ENCODE measurements at regions not wholly inside any gene's neighbourhood (a gene's known extent, or its start where the extent isn't known, plus 50 kb on each side); places are given as distances from the start of the nearest gene placed in this dataset.
"Not testable (repeated sequence)": the region's sequence is repeated elsewhere in the genome, so short reads cannot be mapped to it uniquely, and the experiment has no call there.

DNA sequence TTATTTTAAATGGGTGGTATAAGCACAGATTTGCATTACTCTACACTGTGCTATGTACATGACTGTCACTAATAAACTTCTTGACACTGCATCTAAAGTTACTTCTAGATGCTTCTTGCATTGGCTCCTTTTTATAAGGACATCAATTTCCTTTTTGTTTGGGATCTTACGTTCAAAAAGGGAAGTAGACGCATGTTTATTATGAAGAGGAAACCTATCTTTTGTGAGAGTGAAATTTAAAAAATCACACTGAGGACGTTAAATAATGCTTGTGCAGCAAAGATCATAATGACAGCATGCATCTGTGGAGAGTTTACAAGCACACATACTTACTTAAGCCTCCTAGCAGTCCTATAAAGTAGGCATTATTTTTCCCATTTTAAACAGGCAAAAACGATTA, 479.5 kb downstream of the CD83 start:
- no peak for DNase-seq (ENCODE audit: low read depth)

DNA sequence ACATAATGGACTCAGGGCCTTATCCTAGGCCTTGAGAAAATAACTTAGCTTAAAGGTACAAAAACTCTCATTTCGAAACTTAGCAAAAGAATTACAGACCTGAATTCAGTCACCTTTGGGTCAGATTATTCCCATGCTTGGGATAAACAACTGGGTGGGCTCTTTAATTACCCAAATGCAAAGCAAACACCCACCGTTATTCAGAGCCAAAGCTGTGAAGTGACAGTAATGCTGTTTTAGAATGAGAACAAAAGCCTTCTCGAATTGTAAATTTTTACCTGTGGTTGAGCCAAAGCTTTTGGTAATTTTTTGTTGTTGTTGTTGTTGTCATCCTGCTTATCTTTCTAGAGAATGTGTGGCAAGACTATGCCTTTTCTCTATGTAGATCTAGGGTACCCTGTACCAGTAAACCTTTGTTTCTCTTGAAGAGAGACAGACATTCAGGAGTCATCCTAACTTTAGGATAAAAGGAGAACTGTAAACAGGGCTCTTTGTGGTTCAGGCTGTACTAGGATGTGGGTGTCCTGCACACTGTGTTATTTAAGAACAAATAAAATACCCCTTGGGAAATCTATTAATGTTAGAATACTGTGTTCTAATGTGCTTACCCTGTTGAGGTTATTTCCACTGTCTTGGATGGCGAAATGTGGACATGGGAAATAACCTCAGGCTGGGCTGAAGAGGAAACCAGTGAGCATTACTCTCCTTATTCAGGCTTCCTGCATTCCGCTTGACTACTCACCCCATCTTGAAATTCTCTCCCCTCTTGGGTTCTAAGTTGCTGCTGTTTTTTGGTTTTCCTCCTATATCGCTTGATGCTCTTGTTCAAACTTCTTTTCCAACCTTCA, 480.7 kb downstream of the CD83 start:
- no peak for DNase-seq (ENCODE audit: low read depth)

DNA sequence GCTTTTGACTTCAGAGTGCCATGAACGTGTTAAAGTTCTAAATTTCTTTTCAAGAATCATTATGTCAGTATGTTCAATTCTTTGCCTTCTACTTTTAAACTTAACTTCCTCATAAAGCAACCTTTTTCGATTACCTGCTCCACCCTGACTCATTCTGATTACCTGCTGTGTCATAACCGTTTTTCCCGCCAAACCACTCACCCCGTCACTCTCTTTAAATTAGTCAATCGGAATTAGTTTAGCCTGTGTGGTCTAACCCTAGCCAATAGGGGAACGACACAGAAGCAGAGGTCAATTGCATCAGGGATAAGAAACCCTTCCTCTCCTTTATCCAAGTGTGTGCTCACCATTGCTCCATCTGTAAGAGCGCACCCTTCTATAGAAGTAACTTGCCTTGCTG, 482.7 kb downstream of the CD83 start:
- DNase-seq (ENCODE audit: low read depth), result not testable (repeated sequence)

DNA sequence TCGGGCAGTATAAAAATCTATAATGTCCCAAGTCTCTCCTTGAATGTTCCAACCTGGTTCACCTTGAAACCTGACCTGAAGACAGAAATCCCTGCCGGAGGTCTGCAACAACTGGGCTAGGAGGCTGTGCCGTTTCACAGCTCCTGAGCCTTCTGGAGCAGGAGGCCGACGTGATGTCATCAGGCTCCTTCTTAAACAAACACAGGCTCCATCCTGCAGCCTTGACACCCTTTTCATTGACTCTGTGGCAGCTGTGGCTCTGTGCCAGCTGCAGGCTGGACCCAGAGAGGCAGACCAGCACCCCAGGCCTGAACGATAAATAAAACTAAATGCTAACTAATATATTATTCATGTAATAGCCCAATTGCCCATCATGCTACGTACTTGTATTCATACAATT, 483.9 kb downstream of the CD83 start:
- DNase-seq (ENCODE audit: low read depth), result no peak

DNA sequence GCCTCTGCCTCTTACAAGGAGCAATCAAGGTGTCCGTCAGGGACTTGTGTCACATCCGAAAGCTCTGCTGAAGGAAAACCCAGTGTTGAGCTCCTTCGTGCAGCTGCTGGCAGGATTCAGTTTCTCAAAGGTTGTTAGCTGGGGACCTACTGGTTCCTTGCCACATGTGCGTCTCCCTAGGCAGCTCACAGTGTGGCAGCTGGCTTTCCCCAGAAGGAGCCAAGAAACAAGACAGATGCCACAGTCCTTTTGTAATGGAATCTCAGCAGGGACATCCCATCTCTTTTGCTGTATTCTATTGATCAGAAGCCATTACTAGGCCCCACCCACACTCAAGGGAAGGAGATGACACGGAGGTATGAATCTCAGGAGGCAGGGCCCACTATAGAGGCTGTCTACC, 488.8 kb downstream of the CD83 start:
- no peak for DNase-seq (ENCODE audit: low read depth)

DNA sequence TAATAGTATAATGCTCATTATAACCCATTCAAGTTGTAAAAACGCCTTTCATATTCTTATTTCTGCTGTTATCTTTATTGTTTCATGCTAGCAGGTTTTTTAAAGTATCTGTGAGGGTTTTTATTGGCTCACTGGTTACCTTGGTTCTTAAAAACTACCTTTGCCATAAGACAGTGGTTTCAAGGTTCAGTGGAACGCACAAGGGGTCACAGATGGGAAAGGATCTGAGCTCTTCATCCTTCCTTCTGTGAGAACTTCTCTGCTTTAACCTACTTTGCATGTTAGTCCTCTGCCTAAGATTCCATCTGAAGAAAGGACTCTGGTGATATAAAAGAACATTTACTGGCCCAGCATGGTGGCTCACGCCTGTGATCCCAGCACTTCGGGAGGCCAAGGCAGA, 492.6 kb downstream of the CD83 start:
- DNase-seq (ENCODE audit: low read depth), result no peak

DNA sequence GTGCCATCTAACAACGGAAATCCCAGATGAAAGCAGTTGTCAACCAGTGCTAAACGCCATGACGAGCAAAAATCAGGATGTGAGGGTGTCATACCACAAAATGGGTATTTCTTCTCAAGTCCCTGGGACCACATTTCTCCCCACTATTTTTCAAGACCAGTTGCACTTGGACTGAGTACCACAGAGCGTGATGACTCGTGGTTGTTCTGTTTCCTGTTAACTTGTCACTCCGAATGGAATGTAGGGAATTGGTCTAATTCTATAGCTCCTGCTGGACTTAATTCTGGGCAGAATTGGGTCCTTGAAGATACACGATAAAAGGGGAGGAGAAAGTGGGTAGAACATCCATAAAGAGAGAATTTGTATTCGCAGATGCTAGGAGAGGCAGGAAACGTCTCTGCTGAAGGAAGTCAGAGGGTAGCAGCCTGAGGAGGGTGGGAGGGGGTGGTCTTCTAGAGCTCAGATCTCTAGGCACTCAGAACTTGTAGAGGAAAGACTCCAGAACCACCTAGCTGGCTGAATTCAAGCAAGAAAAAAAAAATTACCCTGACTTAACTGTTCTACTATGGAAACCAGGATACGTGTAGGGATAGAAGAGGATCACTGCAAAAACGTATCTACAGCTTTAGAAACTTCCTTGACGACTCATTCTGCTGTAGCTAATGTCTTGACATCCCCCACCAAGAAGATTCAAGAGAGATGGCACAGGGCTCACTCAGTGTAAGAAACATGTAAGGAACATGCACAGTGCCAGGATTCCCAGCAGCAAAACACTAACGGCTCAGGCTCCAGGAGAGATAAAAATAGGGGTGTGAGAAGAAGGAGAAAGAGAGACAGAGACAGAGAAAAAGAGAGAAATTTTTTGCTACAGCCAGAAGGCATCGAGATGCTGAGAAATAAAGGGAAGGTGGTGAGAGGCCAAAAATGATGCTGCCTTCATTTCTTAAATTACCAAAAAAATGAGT, 494.7 kb downstream of the CD83 start:
- peak; percentile 41 for DNase-seq (ENCODE audit: low read depth)

DNA sequence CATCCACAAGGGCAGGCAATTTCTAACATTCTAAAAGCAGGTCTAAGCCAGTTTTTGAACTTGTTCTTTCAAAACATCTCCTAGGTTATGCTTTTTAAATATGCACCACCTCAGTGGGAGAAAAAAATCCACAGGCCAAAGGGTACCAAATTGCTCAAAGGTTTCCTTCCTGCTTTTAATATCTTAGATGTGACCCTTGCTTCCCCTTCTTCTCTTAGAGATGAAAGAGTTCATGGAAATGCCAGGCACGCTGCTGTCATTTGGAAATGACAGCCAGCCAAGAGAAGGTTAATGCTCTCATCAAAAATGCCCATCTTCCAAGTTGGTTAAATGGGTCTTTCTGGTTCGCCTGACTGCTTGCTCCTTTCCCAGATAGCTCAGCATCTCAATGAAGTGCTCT, 497.1 kb downstream of the CD83 start:
- no peak for DNase-seq (ENCODE audit: low read depth)

DNA sequence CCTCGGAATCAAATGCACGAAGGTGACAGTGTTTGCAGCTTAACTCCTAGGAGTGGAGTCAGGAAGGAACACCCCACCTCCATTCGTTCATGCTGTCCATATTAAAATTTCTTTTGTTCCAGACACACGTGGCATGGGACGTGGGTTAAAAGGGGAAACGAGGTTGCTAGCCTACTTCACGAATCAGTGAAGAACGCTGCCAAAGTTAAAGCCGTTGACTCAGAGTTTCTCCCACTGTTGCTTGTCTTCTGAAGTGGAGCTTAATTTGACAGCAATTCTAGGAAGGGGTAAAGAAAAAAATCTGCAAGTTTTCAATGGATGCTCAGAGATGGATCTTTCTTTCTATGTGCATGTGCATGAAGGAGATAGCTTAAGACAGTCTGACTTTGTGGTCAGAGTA, 499.1 kb downstream of the CD83 start:
- DNase-seq (ENCODE audit: low read depth), result no peak

DNA sequence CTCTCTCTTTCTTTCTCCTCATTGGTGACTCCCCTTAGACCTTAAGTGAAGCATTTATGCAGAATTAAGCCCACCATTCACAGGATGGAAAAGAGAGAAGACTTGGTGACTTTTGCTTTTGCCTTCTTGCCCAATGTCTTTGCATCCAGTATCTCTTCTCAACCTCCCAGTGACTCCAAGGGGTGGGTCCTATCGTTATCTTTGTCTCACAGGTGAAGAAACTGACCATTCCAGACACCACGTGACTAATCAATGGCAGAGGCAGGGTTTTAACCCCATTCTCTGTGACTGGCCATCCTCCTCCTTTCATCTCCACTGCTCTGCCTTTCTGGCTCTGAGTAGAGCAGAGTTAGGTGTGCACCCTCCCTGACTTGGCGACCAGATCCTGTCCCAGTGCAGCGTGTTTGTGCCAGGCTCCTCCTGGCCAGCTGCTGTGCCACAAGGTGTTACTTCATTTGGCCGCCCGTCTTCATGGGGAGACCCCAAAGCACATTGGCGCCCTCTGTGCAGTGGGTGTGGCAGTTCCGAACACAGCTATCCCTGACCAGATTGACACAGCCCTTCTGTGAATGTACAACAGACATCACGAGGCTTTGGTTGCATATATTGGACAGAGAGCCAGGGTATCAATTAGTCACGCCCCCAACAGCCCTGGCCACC, 501.3 kb downstream of the CD83 start:
- no peak for DNase-seq (ENCODE audit: low read depth)

DNA sequence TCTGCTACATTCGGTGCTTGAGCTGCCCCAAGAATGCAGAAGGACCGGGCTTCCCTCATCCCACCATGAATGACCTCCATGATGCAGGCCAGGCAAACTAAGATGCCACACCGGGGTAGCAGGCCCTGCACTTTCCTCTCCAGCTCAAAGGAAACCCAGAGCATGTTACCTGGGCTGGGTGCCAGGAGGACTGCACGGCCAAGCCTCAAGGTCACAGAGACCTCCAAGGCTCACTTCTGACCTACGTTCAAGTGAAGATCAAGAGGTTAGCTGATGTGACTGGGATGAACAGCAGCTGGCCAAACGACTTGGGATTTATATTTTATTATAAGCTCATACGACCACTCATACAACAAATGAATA, 501.8 kb downstream of the CD83 start:
- no peak for DNase-seq (ENCODE audit: low read depth)

DNA sequence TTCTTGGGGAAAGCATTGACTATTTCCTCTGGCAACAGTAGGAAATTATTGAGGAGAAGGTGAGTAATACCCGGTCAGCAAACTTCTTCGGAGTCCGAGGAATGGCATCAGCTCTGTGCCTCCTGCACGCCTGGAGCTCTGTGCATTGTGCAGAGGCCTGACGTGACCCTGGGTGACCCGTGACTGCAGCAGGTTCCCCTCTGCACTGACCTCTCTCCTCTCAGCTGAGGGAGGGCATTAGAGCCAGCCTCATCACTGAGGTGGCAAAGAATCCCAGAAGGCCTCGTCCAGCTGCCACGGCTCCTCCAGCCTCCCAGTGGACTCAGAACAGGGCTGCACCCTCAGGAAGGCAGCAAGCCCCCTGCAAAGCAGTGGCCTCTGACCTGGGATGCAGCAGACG, 502.9 kb downstream of the CD83 start:
- no peak for DNase-seq (ENCODE audit: low read depth)

DNA sequence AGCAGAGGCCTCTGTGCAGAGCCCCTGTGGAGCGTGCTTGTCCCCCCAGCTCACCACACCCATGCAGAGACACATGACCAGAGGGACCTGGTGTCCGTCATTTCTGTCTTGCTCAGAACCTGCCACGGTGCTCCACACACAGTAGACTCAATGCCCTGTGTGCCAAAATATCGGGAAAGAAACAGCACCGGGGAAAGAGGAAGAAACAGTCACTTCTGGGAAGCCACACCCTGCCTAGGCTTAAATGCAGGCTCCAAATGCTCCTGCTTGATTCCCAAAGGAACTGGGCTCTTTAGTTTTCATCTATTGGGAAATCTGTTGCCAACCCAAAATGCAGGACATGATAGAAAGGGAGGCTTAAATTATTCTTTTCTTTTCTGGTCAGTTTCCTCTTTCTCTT, 503.9 kb downstream of the CD83 start:
- no peak for DNase-seq (ENCODE audit: low read depth)

DNA sequence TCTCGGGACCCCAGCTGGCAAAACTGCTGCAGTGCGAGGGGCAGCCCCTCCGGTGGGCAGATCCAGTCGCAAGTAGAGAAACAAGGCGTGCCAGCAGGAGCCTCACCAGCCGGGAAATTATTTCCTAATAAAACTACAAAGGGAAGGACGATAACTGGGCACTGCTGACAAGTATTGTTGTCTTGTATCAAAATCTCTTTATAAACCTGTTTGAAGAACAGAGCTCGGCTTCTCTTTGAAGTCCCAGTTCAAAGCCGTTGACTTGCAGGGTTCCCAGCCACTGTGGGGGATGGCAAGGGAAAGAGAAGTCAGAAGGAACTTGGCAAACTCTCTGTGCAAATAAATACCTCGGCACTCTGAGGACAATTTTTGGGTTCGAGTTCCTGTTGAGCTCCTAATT, 504.5 kb downstream of the CD83 start:
- DNase-seq (ENCODE audit: low read depth), result no peak

DNA sequence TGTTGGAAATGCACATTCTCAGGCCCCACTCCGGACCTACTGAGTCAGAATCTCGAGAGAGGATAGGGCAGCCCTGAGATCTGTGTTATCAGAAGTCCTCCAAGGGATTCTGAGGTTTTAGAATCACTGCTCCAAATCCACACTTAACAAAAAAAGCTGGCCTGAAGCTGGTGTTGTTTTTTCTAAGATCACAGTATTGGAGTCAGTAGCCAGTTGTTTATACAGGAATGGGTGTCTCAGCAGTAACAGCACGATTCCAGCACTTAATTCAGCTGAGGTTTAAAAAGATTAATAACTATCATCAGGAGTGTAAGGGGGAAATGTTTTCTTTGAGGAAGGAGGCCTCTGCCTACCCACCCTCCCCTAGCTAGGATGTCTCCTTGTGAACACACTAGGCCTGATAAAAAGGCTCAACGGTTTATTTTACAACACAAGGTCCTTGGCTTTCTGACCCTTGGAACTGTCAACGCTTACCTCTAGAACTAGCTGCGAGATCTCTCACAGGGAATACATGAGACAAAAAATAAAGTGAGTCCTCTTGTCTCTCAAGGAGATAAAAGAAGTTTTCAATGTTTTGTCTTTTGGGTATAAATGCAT, 505.4 kb downstream of the CD83 start:
- DNase-seq (ENCODE audit: low read depth), result no peak

DNA sequence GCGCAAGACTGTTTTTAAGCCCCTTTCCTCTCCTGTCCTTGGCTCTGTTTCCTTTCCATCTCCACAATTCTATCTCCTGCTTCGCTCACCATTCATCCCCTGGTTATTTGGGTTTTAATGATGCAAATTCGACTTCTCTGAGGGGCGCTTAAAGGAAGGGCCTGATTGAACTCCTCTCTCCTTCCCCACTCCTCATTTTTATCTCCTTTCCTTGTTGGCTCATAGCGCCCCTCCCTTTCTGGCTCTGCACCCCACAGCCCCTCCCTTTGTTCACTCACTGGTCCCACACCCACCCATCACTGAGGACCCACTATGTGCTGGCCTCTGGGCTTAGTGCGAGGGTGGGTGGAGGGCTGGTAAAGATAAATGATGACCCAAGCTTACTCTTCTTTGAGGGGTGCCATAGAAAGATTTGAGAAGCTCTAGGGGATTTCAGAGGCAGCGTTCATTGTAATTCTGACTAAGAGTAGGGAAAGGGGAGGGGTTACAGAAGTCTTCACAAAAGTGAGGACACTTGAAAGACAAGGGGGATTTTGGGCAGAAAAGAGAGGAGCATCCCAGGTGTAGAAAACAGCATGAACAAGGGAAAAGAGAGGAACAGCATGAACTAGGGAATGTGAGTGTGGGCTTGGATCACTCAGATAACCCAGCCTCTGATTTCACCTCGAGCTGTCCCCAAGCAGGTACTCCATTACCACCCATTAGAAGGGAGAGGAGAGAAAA, 507.8 kb downstream of the CD83 start:
- no peak for DNase-seq (ENCODE audit: low read depth)

DNA sequence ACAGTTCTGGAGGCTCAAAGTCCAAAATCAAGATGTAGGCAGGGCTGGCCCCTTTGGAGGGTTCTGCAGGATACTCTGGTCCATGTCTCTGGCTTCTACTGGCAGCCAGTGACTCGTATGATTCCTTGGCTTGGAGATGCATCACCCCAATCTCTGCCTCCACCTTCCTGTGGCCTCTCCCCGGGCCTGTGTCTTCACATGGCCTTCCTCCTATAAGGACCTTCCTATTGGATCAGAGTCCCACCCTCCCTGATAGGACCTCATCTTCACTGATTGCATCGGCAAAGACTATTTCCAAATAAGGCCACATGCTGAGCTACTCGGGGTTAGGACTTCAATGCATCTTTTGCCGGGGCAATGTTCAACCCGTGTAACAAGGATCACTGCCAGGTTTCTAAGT, 509.0 kb downstream of the CD83 start:
- DNase-seq (ENCODE audit: low read depth), result no peak

DNA sequence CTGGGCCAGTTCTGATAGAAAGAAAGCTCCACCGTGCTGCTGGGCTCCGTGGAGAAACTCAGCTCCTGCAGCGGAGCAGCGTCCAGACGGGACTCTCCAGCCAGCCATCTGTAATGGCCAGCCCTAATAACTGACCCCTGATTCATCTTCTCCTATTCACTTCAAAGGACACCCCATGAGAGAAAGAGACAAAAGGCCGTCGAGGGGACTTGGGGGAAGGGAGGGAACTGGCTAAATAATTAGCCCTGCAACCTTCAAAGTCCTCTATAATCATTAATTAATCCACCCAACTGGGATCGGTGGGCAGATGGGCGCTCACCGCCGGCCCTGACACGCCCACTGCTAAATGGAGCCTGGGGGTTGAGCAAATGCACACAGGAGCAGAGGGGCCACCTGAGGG, 512.4 kb downstream of the CD83 start:
- no peak for DNase-seq (ENCODE audit: low read depth)

DNA sequence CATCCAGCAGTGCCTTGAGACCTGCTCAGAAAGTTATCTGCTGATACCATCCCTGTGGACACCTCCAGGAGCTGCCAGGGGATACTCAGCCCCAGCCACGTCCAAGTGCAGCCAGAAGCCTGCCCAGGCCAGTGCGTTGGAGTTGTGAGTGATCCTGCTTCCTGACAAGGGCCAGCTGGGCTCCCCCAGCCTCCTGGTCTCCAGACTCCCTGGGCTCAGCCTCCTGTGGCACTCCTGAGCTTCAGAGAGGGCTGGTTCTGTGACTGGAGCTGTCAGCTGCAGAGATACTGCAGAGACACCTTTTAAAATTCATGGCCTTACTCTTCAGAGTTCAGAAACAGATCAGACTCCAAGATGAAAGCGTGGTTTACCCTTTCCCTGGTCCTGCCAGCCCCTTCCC, 515.9 kb downstream of the CD83 start:
- DNase-seq (ENCODE audit: low read depth), result no peak

DNA sequence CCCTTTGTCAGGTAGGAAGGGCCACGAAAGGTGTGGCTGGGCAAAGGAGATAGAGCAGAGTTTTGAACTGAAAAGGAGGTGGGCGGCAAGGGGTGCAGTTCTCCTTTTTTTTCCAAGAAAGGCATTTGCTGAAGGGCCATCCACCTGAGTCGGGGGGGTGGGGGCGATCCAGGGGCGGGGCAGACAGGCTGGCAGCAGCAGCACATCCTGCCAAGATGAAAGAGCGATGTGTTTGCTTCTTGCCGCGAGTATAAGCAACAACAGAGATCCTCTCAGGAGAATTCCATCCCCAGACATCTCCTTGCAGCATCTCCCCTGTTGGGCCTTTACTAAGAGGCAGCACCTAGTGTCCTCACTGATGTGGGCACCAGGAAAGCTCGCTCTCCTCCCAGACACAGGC, 516.5 kb downstream of the CD83 start:
- DNase-seq (ENCODE audit: low read depth), result no peak

DNA sequence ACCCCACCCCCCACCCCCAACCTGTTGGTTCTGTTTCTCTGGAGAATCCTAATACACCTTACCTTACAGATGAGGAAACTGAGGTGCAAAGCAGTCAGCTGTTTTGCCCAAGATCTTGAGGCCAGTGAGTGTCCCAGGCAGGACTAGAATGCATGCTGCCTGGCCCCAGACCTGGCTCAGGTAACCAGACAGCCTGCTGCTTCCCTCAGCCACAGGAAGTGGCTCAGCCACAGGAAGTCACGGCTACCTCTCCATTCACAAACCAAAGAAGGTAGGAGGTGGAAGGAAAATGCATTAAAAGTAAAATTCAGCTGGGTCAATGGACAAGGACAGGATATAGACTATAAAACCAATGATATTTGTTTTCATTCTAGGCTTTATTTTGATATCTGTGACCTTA, 517.6 kb downstream of the CD83 start:
- no peak for DNase-seq (ENCODE audit: low read depth)

Measured in Daoy (cell line).